ENCODE measurements at regions not wholly inside any gene's neighbourhood (a gene's known extent, or its start where the extent isn't known, plus 50 kb on each side); places are given as distances from the start of the nearest gene placed in this dataset.

- TF ChIP-seq CTCF (IDR thresholded peaks at IDR 0.05): no peak
- no peak for TF ChIP-seq POLR2A (IDR thresholded peaks at IDR 0.05)
- Histone ChIP-seq H3K4me1 (no peaks in the 10 kb centered on the region), H3K27ac (no peak overlapping the region), H3K4me3 (no peak overlapping the region), H3K36me3 (no peaks in the 10 kb centered on the region), H3K9me3 (peaks cover 0 to 6% (median 0%) of the 10 kb centered on the region in 12 donors), H3K27me3 (peaks cover 0 to 4% (median 0%) of the 10 kb centered on the region in 9 donors)
- WGBS, 4 donors: 77 to 84% (median 80%) methylated on average over 4 of the region's 4 CpGs
- DNase-seq: no peak
- no peak for ATAC-seq
- intact Hi-C loops (cut with DNase I): no loop called here
Measured at GRCh38 chr18:51731070-51731469, 533.6 kb upstream of the MEX3C start.

DNA sequence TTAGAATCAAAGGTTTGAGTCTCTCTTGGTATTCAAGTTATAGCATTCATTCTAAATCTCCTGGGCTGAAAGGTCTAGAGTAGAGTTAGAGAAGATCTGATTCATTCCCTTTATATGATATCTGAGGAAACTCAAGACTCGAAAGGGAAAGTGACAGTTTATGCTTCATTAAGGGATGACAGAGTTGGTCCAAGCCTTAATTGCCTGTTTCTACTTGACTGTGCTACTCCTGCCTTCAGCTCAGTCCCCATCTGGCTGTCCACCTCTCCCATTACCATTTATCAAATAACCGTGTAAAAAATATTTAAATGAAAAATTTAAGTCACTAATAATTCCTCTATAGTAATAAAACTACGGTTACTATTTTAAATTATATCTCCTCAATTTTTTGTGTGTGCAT, 537.1 kb upstream of the MEX3C start:
- Histone ChIP-seq H3K9me3 (peaks cover 0 to 4% (median 0%) of the 10 kb centered on the region in 12 donors), H3K36me3 (no peaks in the 10 kb centered on the region), H3K4me3 (no peak overlapping the region), H3K27me3 (peaks cover 0 to 4% (median 0%) of the 10 kb centered on the region in 9 donors), H3K4me1 (no peaks in the 10 kb centered on the region), H3K27ac (no peak overlapping the region)
- no peak for TF ChIP-seq CTCF (IDR thresholded peaks at IDR 0.05)
- no peak for TF ChIP-seq POLR2A (IDR thresholded peaks at IDR 0.05)
- ATAC-seq (no peak), DNase-seq (no peak)
- 77 to 88% (median 80%) methylated on average over 3 of the region's 3 CpGs for WGBS, 4 donors
- intact Hi-C loops (cut with DNase I): no loop called here

DNA sequence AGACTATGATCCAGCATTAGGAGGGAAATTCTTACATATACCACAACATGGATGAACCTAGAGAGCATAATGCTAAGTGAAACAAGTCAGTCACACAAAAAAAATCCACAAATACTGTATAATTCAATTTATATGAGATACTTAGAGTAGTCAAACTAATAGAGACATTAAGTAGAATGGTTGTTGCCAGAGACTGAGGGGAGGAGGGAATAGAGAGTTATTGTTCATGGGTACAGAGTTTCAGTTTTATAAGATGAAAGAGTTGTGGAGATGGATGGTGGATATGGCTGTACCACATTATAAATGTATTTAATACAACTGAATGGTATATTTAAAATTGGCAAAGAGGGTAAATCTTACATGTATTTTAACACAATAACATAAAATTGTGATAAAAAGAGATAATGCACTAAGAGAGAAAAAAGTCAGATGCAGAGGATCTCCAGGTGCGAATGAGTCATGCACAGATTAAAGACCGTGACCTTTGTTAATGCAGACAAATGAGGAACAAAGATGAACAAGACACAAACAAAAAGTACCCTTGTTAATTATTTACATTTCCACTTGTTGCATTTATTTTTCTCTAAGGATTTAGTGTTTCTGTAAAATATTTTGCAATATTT, 541.7 kb upstream of the MEX3C start:
- Histone ChIP-seq H3K4me3 (no peak overlapping the region), H3K9me3 (peaks cover 0 to 6% (median 0%) of the 10 kb centered on the region in 12 donors), H3K4me1 (no peaks in the 10 kb centered on the region), H3K27ac (no peak overlapping the region), H3K27me3 (no peaks in the 10 kb centered on the region), H3K36me3 (no peaks in the 10 kb centered on the region)
- 90% methylated on average over 2 of the region's 2 CpGs for WGBS, 4 donors
- ATAC-seq (no peak), DNase-seq (no peak)
- intact Hi-C loops (cut with DNase I): no loop called here
- TF ChIP-seq CTCF (IDR thresholded peaks at IDR 0.05): no peak
- TF ChIP-seq POLR2A (IDR thresholded peaks at IDR 0.05): no peak

GRCh38 chr18:51751901-51752300, 554.4 kb upstream of the MEX3C start:
- Histone ChIP-seq H3K27ac (no peak overlapping the region), H3K36me3 (no peaks in the 10 kb centered on the region), H3K9me3 (peaks cover 0 to 4% (median 0%) of the 10 kb centered on the region in 12 donors), H3K4me3 (no peak overlapping the region), H3K4me1 (no peaks in the 10 kb centered on the region), H3K27me3 (no peaks in the 10 kb centered on the region)
- ATAC-seq (no peak), DNase-seq (no peak)
- TF ChIP-seq CTCF (IDR thresholded peaks at IDR 0.05) (no peak), POLR2A (IDR thresholded peaks at IDR 0.05) (no peak)
- 82 to 86% (median 83%) methylated on average over 4 of the region's 4 CpGs for WGBS, 4 donors
- intact Hi-C loops (cut with DNase I): no loop called here

All from heart left ventricle (tissue), 16 donors.